ENCODE measurements at regions not wholly inside any gene's neighbourhood (a gene's known extent, or its start where the extent isn't known, plus 50 kb on each side); places are given as distances from the start of the nearest gene placed in this dataset.
"Not testable (repeated sequence)": the region's sequence is repeated elsewhere in the genome, so short reads cannot be mapped to it uniquely, and the experiment has no call there.

GRCh38 chr5:23994581-23995370, 487.4 kb downstream of the PRDM9 start:
- no peak for DNase-seq

GRCh38 chr5:23996525-23996924, 489.1 kb downstream of the PRDM9 start:
- DNase-seq = no peak

GRCh38 chr5:24005384-24005783, 498.0 kb downstream of the PRDM9 start:
- no peak for DNase-seq

- not testable (repeated sequence) for DNase-seq
Measured at GRCh38 chr5:24017710-24018109, 510.3 kb downstream of the PRDM9 start.

- no peak for DNase-seq
Measured at GRCh38 chr5:24026288-24026687, 518.9 kb downstream of the PRDM9 start.

GRCh38 chr5:24042688-24043087, 535.3 kb downstream of the PRDM9 start:
- DNase-seq = no peak

GRCh38 chr5:24045046-24045445, 537.6 kb downstream of the PRDM9 start:
- no peak for DNase-seq

GRCh38 chr5:24053737-24054136, 546.3 kb downstream of the PRDM9 start:
- no peak for DNase-seq

DNA sequence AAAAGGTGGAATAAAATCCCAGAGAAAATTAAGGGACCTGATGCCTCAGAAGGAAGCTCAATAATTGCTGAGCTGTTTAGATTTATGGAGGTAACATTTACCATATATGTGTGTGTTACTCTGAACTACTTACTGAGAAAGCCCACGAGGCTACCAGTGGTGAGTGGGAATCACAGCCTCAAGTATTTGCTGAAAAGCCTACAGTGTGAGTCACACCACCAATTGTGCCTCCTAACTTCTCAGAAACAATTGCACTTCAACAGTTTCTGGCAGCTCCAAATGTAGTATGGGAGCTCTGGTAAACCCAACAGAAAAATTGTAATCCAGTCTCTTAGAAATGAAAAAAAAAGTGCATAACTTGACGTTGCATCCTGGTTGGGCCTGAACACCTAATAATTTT, 551.6 kb downstream of the PRDM9 start:
- DNase-seq = no peak

DNA sequence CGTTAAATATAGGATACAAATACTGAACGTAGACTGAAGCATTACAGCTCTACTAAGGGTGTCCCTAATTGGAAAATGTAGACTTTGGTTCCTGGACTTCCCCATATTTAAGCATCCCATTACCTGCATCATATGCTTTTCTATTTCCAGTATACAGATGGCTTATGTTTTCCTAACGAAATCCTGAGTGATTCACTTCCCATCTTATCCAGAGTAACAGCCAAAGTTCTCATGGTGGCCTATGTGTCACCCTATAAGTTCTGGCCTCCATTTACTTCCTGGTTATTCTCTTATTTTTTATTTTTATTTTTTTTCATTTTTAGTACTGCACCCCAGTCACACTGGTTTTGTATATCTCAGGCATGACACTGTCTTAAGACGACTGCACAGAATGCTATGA, 552.3 kb downstream of the PRDM9 start:
- no peak for DNase-seq

DNA sequence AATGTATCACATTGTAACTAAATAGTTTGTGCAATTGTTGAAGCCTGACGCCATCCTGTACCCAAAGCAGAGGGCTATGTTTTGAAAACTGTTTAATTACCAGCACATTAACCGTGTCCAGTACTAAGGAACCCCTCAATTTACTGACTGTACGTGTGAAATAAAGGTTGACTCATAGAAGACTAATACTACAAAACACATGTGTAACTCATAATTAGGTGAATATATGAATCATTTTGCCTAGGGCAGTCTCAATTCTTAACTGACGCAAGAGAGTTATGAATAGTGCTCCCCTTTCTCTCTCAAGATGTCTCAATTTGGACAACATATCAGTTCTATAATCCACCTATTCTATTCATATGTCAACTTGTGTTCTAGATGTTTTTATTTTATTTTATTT, 558.4 kb downstream of the PRDM9 start:
- no peak for DNase-seq

- no peak for DNase-seq
Measured at GRCh38 chr5:24067208-24067607, 559.8 kb downstream of the PRDM9 start.

- no peak for DNase-seq
Measured at GRCh38 chr5:24068524-24068923, 561.1 kb downstream of the PRDM9 start.

- no peak for DNase-seq
Measured at GRCh38 chr5:24073107-24073506, 565.7 kb downstream of the PRDM9 start.

DNA sequence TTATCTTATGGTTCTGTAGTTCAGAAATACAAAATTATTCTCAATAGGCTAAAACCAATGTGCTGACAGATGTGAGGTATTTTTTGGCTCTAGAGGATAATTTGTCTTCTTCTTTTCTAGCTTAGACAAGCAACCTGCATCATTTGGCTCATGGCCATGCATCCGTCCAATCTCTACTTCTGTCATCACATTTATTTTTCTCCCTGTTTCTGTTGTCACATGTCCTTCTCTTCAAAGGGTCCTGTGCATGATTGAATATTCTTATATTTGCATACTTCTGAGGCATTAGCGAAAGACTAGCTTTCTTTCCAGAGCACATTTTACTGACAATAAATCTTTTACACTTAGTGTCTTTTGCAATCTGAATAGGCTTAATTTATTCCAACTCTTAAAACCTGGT, 564.7 kb downstream of the CDH10 start:
- no peak for DNase-seq

DNA sequence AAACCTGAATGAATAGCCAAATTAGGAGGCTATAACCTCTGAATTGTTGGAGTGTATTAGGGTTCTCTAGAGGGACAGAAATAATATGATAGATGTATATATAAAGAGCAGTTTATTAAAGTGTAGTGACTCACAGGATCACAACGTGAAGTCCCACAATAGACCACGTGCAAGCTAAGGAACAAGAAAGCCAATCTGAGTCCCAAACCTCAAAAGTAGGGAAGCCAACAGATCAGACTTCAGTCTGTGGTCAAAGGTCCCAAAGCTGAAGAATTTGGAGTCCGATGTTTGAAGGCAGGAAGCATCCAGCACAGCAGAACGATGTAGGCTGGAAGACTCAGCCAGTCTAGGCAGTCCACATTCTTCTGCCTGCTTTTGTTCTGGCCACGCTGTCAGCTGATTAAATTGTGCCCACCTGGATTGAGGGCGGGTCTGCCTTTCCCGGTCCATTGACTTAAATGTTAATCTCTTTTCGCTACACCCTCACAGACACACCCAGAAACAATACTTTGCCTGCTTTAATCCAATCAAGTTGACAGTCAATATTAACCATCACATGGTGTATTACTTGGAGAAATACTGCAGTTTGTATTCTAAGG, 550.6 kb downstream of the CDH10 start:
- no peak for DNase-seq

DNA sequence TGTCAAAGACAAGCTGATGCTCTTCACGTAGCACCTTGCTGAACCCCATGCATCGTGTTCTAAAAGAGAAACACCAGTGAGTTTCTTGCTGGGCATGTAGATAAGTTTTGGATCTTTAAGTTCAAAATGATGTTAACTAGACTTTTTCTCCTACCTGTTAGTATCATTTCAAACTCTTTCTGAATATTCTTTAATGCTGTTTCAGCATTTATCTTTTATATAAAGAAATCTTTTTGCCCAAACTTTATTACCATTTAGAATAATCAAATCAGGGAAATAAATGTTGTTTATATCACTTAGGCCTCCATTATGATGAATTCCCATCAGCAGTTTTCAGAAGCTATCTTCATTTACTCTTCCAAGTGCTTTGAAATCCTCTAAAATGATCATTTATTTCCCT, 542.8 kb downstream of the CDH10 start:
- no peak for DNase-seq

DNA sequence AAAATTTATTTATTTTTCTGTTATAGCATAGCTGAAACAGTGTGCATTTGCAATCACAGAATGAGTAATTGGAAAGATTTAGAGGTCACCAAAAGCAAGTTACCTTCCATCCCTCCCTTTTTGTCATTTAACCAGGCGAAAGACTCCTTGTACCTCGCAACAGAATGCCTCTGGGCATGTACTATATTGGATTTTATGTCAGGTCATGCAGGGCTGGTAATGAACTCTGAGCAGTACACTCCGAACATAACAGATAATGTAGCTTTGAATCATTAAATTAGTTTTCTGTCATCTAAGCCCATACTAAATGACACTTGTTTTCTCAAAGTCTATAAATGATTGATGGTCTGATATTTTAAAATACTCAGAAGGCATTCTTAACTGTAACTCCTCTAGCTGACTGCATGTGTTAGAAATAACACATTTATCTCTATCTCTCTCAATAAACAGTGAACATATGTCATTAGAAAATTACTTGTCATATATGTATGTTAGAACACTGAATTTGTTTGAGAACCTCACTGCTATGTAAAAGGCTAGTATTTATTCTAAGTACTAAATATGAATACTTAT, 541.2 kb downstream of the CDH10 start:
- DNase-seq = no peak

DNA sequence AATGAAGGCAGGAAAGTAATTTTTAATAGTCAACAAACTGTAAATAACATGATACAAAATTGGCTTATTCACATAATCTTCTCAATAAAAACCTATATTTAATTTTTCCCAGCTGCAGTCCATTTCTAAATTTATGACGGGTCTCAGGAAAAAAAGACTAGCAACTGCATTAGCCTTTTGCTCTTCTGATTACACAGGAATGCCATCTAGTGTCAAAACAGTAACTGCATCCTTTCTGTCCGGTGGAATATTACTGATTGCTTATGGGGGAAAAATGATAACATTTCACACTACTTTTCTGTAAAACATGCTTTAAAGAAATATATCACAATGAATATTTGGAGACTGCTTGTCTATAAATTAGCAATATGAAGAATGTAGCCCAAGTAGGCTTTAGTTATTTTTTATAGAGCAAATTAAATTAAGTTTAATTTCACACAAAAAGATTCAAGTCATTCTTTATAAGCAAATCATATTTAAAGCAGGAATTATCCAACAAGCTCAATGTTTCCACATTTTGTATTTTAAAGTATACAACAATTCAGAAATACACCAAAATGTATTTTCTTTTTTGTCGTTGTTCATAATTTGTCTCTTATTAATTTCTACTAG, 534.7 kb downstream of the CDH10 start:
- DNase-seq = no peak

DNA sequence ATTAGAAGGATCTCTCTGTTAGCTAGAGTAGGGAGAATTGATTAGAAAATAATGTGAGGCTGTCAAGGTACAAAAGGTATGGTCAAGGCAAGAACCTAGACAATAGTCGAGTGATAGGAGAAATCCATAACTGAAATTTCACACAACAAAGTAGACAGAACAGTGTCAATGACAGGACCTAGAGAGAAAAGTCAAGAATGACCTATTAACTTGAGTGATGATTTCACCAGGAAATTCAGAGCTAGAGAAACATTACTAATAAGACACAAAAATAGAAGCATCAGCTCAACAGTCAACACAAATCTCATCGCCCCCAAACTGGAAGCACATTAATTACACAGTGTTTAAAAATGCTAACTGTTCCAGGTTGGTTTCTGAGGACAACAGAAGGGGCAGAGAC, 532.4 kb downstream of the CDH10 start:
- DNase-seq = no peak

- DNase-seq = no peak
Measured at GRCh38 chr5:24118351-24118750, 526.4 kb downstream of the CDH10 start.

DNA sequence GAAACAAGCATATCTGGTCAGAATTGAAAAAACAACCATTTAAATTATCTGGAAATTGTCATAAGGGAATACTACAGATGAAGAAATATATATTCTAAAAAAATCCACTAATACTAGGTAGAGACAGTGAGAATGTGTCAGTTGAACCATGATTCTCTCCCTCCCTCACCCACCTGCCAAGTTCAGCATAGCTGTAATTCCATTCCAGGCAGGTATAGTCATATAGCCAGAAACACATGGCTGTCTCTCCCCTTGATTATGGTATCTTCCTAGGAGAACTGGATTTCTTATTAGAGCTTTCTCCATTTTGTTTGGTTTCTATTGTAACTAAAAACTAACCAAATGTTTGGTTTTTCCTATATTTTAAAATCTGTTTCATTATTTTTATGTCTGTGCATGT, 509.2 kb downstream of the CDH10 start:
- no peak for DNase-seq

DNA sequence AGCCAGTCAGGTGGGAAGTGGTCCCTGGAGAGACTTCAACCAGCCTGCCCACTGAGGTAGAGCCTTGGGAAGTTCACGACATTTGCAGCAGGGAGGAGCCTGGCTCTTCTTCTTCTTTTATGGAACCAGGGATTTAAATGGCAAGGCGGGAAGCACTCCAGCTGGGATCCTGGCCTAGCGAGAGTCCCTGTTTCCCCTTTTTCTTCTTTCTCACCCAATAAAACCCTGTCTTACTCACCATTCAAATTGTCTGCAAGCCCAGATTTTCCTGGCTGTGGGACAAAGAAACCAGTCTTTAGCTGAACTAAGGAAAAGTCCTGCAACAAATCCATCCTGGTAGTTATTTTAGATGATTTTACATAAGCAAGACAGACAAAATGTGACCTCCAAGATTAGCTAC, 503.7 kb downstream of the CDH10 start:
- DNase-seq = no peak

DNA sequence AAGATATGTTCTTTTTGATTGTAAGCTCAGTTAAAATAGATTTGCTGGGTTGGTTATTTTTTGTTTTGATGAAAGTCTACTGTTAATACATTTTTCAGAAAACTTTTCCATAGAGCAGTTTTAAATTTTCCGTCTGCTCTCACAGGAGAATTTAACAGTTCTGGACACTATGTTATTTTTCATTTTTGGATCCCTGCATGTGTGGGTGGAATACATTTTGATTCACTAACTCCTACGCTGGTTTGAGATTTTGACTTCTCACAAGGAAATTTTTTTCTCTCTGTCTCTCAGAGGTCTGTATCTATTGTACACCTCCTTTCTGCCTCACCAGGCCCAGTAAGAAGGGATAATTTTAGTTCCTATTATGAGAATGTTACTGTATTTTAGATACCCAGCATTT, 502.4 kb downstream of the CDH10 start:
- DNase-seq = no peak
